ENCODE measurements at regions not wholly inside any gene's neighbourhood (a gene's known extent, or its start where the extent isn't known, plus 50 kb on each side); places are given as distances from the start of the nearest gene placed in this dataset.

DNA sequence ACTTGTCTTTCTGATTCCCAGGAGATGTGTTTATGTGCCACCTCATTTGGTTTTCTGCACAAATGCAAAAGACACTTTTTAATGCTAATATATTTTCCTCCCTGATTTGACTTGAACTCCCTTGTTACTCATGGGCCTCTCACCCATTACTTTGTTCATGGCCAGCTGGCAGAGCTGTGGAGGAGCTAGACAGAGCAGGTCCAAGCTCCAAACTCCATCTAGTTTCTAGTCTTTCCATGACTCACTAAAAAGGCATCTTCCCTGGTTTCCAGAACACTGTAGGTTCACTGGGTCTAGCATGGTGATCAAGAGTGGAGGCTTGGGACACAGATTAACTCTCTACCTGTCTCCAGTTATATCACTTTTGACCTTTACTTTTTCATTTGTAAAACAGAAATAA lies 161.0 kb upstream of the SLC28A3 start:
- Histone ChIP-seq H3K9me3 (no peaks in the 10 kb centered on the region), H3K4me1 (no peaks in the 10 kb centered on the region), H3K27me3 (no peaks in the 10 kb centered on the region), H3K27ac (no peak overlapping the region), H3K4me3 (no peak overlapping the region), H3K36me3 (no peaks in the 10 kb centered on the region)
- DNase-seq: no peak
- intact Hi-C loops (cut with DNase I): no loop called here
- TF ChIP-seq POLR2A (IDR thresholded peaks at IDR 0.05) (no peak), EP300 (IDR thresholded peaks at IDR 0.05) (no peak), POLR2AphosphoS5 (IDR thresholded peaks at IDR 0.05) (no peak)
- TF ChIP-seq, protein P1, sequence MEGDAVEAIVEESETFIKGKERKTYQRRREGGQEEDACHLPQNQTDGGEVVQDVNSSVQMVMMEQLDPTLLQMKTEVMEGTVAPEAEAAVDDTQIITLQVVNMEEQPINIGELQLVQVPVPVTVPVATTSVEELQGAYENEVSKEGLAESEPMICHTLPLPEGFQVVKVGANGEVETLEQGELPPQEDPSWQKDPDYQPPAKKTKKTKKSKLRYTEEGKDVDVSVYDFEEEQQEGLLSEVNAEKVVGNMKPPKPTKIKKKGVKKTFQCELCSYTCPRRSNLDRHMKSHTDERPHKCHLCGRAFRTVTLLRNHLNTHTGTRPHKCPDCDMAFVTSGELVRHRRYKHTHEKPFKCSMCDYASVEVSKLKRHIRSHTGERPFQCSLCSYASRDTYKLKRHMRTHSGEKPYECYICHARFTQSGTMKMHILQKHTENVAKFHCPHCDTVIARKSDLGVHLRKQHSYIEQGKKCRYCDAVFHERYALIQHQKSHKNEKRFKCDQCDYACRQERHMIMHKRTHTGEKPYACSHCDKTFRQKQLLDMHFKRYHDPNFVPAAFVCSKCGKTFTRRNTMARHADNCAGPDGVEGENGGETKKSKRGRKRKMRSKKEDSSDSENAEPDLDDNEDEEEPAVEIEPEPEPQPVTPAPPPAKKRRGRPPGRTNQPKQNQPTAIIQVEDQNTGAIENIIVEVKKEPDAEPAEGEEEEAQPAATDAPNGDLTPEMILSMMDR (IDR thresholded peaks at IDR 0.05): no peak

DNA sequence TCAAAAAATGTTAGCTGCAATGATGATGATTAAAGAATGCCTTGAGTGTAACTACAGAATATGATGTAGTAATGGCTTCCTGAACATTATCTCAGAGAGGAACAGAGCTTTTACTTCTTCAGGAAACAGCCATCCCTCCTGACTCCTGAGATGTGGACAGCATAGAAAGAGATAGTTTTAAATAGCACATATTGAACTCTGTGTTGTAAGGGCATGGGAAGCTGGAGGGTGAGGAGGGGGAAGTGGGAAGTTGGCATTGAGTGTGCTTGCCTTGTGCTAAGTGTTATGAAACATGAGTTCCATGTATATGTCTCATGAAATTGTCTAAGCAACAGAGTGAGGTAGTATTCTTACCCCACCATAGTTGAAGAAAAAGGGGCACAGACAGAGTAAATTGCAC lies 161.5 kb upstream of the SLC28A3 start:
- Histone ChIP-seq H3K36me3 (no peaks in the 10 kb centered on the region), H3K4me3 (no peak overlapping the region), H3K27me3 (no peaks in the 10 kb centered on the region), H3K9me3 (no peaks in the 10 kb centered on the region), H3K27ac (no peak overlapping the region), H3K4me1 (no peaks in the 10 kb centered on the region)
- no peak for DNase-seq
- intact Hi-C loops (cut with DNase I): no loop called here
- TF ChIP-seq, protein P1 (IDR thresholded peaks at IDR 0.05): no peak
- no peak for TF ChIP-seq EP300 (IDR thresholded peaks at IDR 0.05)
- no peak for TF ChIP-seq POLR2A (IDR thresholded peaks at IDR 0.05)
- no peak for TF ChIP-seq POLR2AphosphoS5 (IDR thresholded peaks at IDR 0.05)

DNA sequence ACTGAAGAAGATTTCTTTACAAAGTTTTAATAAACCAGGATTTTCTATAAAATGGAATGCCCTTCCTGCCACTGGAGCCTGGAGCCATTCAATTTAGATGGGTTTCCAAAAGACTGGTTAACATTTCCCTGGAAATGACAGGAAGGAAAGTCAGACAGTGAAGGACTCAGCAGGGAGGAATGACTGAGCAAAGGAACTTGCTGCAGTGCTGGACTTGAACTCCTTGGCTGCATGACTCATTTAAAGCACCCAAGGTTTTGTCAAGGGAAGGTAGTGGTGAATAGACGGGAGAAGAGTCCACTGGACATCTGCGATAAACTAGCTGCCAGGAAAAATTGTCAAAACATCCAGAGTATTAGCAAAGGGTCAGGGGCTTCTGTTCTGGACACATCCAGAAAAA lies 163.8 kb upstream of the SLC28A3 start:
- no peak overlapping the region for H3K4me3 ChIP-seq
- intact Hi-C loops (cut with DNase I): no loop called here
- no peaks in the 10 kb centered on the region for H3K36me3 ChIP-seq
- H3K4me1 ChIP-seq: no peaks in the 10 kb centered on the region
- H3K27ac ChIP-seq: no peak overlapping the region
- TF ChIP-seq POLR2AphosphoS5 (IDR thresholded peaks at IDR 0.05) (no peak), EP300 (IDR thresholded peaks at IDR 0.05) (no peak), POLR2A (IDR thresholded peaks at IDR 0.05) (no peak)
- TF ChIP-seq, protein P1 (IDR thresholded peaks at IDR 0.05): no peak
- peaks cover 0 to 4% (median 3%) of the 10 kb centered on the region in 4 donors for H3K9me3 ChIP-seq
- 84 to 92% methylated on average over 2 of the region's 2 CpGs for WGBS, 2 donors
- DNase-seq: no peak
- no peaks in the 10 kb centered on the region for H3K27me3 ChIP-seq

DNA sequence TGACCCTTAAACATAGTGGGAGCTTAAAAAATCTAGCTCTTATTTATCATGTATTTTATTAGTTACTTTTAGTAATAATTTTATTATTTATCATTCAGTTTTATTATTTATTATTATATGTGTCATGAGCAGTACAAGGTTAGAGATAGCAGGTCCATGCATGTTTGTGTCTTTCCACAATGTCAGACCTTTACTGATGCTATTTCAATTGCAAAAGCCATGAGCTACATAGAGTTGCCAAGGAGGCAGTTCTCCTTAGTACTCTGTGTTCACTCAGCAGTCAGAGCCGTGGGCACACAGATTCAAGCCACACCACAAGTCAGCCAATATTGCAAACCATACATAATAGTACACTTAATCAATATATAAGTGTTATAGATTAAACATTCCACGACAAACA lies 157.9 kb upstream of the NTRK2 start:
- TF ChIP-seq, protein P1 (IDR thresholded peaks at IDR 0.05): no peak
- TF ChIP-seq POLR2A (IDR thresholded peaks at IDR 0.05) (no peak), POLR2AphosphoS5 (IDR thresholded peaks at IDR 0.05) (no peak), EP300 (IDR thresholded peaks at IDR 0.05) (no peak)
- intact Hi-C loops (cut with DNase I): no loop called here
- 78 to 84% methylated on average over 2 of the region's 2 CpGs for WGBS, 2 donors
- no peak overlapping the region for H3K4me3 ChIP-seq
- no peaks in the 10 kb centered on the region for H3K36me3 ChIP-seq
- no peak overlapping the region for H3K27ac ChIP-seq
- H3K9me3 ChIP-seq: peaks cover 0 to 4% (median 3%) of the 10 kb centered on the region in 4 donors
- no peaks in the 10 kb centered on the region for H3K27me3 ChIP-seq
- H3K4me1 ChIP-seq: no peaks in the 10 kb centered on the region
- DNase-seq: no peak

DNA sequence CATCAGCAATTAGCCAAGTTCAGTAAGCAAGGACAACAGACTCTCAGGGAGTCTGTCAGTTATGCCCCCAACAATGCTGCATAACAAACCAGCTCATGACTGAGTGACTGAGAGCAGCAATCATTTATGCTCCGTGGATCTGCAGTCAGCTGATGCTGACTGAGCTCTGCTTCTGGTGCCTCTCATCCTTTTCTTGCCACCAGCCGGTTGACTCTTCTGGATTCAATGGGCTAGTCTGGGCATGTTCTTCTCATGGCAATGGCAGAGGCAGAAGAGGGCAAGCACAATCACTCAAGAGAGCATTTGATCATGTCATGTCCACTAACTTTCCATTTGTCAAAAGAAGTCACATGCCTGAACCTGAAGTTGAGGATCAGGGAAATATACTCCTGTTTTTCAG lies 157.0 kb upstream of the NTRK2 start:
- WGBS, 2 donors: 87 to 95% methylated on average over 2 of the region's 2 CpGs
- no peak for TF ChIP-seq EP300 (IDR thresholded peaks at IDR 0.05)
- TF ChIP-seq, protein P1 (IDR thresholded peaks at IDR 0.05): no peak
- no peak for TF ChIP-seq POLR2AphosphoS5 (IDR thresholded peaks at IDR 0.05)
- no peak for TF ChIP-seq POLR2A (IDR thresholded peaks at IDR 0.05)

More for the DNA sequence above, 157.0 kb upstream of the NTRK2 start:
- DNase-seq: no peak
- Histone ChIP-seq H3K4me1 (no peaks in the 10 kb centered on the region), H3K4me3 (no peak overlapping the region), H3K9me3 (peaks cover 0 to 4% (median 3%) of the 10 kb centered on the region in 4 donors), H3K27me3 (no peaks in the 10 kb centered on the region), H3K27ac (no peak overlapping the region), H3K36me3 (no peaks in the 10 kb centered on the region)
- intact Hi-C loops (cut with DNase I): no loop called here

Measured in sigmoid colon (tissue), 6 donors.